ENCODE measurements at regions not wholly inside any gene's neighbourhood (a gene's known extent, or its start where the extent isn't known, plus 50 kb on each side); places are given as distances from the start of the nearest gene placed in this dataset.

DNA sequence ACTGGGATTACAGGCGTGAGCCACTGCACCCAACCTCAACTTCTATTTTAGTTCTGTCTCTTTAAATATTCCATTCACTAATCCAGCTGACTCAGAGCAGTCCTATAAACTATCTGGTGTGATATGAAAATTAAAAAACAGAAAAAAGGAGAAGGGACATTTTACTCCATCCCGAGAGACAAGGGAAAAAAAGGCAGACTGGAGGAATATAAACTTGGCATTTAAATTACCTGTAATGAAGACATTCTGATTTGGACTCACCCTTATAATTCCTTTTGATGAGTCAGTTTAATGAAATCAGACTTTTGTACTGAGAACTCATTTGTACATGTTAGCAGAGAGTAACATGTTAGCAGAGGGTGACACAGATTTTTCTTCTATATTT is 74.8 kb upstream of the RIOK3 start:
- DNase-seq (ENCODE audit: missing footprints) (no peak), ATAC-seq (no peak)
- intact Hi-C loops (cut with DNase I) = loop anchor here (2.0 to 10.0 kb wide), 2 partner anchors 247 to 563 kb away; no protein-coding TSS in a partner anchor

DNA sequence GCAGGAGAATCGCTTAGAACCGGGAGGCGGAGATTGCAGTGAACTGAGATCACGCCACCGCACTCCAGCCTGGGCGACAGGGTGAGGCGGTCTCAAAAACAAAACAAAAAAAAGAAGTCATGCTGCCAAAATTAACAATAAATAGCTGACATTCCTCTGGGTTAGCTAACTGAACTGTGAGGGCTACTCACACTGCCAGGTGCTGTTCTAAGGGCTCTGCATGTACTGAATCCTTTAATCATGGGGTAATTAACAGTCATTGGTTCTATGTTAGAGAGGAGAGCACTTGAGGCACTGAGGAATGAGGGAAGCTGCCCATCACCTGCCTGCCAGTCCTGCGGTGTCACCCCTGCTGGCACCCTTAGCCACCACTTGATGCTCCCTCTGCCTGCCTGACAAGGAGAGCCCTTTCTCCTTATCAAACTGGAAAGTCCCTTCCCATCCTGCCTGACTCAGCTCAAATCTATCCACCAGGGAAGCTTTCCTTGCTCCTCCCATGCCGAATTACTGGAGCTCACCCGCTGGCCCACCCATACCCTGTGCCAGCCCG is 73.0 kb upstream of the RIOK3 start:
- no peak for DNase-seq (ENCODE audit: missing footprints)
- ATAC-seq = no peak
- intact Hi-C loops (cut with DNase I) = no loop called here

DNA sequence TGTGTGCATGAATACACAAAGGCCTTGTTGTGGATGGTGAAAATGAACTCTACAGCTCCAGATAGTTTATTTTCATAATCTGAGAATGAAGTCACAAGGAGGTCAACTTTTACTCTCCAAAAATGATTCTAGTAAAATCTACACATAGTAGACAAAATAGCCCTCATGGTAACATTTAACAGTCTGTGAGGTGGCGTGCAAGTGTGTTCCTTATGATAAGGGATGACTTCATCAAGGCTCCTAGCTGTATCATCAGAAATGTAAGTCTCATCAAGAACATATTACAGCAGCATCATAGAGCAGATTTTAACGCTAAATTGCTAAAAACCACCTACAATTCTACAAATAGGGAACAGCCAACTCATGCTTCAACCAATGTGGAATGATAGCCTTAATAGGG is 72.3 kb upstream of the RIOK3 start:
- intact Hi-C loops (cut with DNase I) = no loop called here
- DNase-seq (ENCODE audit: missing footprints) (no peak), ATAC-seq (no peak)

DNA sequence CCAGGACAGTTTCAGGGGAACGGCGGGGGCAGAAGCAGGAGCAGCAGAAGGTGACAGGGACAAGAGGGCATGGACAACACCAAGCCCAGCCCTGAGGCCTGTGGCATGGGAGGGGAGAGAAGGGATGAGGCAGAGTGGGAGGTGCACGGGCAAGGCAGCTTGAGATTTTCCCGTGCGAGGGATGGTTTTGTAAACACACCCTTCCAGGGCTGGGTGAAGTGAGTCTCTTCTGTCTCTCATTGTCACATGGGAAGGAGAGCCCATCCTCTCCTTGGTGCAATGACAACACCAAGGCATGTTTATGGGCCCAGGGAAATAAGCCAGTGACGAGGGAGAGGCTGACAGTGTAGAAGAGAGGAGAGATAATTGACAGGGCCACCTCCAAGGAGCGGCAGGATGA is 69.6 kb upstream of the RIOK3 start:
- intact Hi-C loops (cut with DNase I) = no loop called here
- ATAC-seq (no peak), DNase-seq (ENCODE audit: missing footprints) (no peak)

DNA sequence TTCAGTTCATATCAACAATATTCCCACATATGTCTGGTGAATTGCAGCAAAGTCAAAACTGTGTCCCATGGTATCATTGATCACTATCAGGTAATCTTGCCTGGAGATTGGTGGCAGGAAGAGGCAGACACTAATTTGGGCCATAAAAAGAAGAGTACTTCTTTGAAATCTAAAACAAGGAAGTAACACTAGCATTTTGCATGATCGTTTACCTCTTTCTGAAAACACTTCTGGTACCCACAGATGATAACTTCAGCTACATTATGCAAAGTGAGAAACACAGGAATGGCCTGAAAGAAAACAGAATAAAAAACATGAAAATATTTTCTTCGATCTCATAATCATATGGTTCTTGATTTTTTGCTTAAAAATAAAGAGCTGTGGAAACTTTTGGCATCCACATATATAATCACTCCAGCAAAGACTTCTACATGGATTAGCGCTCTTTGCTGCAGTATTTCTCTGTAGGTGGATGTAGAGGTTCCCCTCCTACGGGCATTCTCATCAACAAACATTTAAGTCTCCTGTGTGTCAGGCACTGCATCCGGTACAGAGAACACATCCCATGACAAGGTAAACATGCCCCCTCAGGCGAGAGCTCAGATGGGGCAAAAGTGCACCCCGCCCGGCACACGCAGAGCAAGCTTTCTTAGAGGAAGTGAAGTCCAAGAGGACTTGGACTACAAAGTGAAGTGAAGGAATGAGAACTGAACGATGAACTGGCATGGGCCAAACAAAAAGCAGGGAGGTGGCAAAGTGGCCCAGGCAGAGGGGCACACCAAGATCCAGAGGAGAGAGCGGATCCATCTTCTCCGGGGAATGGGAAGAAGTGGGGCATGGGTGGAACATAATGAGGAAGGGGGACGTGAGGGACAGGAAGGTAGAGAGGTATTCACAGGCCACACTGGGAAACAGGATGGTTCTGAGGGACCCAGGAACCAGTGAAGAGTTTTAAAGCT is 68.0 kb upstream of the RIOK3 start:
- ATAC-seq (no peak), DNase-seq (ENCODE audit: missing footprints) (no peak)
- intact Hi-C loops (cut with DNase I) = no loop called here

DNA sequence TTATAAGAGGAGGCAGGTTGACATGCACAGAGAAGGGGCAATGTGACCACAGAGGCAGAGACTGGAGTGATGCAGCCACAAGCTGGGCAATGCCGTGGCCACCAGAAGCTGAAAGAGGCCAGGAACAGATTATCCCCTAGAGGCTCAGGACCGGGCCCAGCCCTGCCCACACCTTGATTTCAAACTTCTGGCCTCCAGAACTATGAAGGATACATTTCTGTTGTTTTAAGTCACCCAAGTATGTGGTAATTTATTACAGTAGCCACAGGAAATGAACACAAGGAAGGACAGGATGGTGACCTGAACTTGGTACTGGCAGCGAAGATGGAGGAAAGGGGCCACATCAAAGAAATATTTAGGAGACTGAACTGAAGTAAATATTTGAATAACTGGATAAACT is 66.8 kb upstream of the RIOK3 start:
- intact Hi-C loops (cut with DNase I) = no loop called here
- no peak for DNase-seq (ENCODE audit: missing footprints)
- no peak for ATAC-seq

DNA sequence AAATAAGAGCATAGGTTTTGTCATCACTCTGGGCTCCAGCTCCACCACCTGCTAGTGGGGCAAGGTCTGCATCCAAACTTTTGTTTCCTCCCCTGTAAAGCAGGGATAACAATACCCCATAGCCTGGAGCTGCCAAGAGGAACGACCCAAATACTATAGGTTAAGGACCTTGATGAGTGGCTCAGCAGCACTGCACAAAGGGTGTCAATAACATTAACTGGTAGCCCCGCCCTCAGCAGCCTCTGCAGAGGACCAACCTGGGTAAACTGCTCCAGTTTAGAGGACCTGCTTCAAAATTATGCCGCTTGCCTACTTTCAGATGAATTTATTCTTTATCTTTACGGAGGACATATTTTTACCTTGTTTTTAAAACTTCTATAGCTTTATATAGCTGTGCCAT is 65.8 kb upstream of the RIOK3 start:
- intact Hi-C loops (cut with DNase I) = no loop called here
- ATAC-seq (no peak), DNase-seq (ENCODE audit: missing footprints) (no peak)

DNA sequence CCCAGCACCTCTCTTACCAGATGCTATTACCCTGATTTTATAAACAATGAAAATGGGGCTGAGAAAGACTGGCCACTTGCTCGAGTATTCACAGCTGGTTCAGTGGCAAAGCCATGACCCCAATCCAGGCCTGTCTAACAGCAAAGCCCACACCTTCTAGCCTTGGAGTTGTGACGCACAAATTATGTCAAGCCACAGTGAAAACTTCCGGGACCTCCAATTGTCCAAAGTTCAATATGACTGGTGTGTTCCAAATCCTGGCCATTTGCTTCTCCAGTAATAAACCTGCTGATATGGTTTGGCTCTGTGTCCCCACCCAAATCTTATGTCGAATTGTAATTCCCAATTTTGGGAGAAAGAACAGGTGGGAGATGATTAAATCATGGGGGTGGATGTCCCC is 64.7 kb upstream of the RIOK3 start:
- intact Hi-C loops (cut with DNase I) = no loop called here
- no peak for DNase-seq (ENCODE audit: missing footprints)

DNA sequence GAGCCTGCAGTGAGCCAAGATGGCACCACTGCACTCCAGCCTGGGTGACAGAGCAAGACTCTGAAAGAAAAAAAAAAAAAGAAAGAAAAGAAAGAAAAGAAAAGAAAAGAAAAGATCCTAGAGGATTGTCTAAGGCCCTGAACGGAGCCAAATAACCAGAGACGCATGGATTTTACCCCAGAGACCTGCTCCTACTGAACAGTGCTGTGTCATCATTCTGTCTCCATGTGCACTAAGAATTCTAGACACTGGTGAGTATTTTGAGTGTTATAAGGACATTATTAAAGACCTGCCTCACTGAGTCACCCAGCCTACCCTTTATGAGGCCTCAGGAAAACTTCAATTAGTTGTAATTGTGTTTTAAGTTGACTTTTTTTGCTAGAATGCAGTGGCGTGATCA is 61.9 kb upstream of the RIOK3 start:
- ATAC-seq (no peak), DNase-seq (ENCODE audit: missing footprints) (no peak)
- intact Hi-C loops (cut with DNase I) = no loop called here

More for the DNA sequence above, 64.7 kb upstream of the RIOK3 start:
- no peak for ATAC-seq

DNA sequence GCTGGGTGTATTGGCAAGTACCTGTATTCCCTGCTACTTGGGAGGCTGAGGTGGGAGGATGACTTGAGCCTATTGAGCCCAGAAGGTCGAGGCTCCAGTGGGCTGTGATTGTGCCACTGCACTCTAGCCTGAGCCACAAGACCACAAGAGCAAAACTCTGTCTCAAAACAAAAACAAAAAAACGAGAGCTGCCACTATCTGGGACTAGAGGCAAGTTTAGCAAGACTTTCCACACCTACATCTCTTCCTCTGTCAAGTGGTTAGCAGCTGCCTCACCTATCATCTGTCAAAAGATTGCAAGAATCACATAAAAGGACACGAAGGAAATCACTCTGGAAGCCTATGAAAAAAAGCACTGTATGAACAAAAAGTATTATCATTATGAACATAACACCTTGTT is 55.2 kb upstream of the RIOK3 start:
- ATAC-seq = no peak
- intact Hi-C loops (cut with DNase I) = no loop called here

DNA sequence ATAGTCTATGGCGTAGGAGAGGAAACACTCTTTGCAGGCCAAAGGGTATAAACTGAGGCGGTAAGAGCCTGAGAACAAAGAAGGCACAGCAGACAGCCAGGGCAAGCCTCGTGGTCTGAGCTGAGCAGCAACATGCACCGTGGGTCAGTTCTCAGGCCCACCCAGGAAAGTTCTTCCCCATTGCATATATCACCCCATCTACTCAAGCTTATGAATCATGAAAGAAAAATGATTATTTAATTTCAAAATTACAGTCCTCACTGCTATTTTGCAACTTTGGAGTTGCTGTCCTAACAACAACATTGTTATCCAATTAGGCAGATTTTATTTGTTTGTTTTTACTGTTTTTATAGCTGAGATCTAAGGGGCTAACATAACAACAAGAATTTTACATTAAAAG is 54.7 kb upstream of the RIOK3 start:
- intact Hi-C loops (cut with DNase I) = no loop called here
- DNase-seq (ENCODE audit: missing footprints) (no peak), ATAC-seq (no peak)

More for the DNA sequence above, 55.2 kb upstream of the RIOK3 start:
- no peak for DNase-seq (ENCODE audit: missing footprints)

DNA sequence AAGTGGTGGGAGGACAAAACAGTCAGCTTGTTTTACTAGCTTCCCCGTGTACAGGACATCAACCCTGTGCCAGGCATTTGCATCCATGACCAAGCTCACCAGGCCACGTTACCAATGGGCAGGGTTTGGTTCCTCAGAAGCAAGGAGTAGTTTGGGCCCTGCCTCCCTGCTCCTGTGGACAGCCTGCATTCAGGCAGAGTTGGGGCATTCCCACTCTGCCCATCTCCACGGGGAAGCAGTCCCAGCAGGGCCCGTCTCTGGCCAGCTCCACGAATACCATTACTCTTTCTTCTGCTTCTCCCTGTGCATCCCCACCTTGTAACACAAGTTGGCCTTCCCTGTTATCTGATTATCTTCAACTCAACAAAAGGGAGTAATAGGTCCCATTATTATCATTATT is 54.0 kb upstream of the RIOK3 start:
- ATAC-seq (no peak), DNase-seq (ENCODE audit: missing footprints) (no peak)
- intact Hi-C loops (cut with DNase I) = no loop called here

DNA sequence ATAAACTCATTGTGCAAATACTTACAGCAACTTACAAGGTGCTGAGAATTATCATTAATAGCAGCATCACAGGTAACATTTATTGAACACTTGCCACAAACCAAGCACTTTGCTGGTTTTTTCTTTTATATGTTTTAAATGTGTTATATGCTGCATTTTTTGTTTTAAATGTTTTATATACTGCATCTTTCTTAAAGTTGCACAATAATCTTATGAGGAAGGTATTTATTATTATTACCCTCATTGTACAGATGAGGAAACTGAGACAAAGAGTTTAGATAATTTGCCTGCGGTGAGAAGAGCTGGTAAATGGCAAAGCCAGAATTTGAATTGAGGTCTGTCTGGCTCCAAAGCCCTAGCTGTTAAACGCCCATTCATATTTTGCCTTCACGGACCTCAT is 52.2 kb upstream of the RIOK3 start:
- ATAC-seq = no peak
- DNase-seq (ENCODE audit: missing footprints) = no peak
- intact Hi-C loops (cut with DNase I) = no loop called here

DNA sequence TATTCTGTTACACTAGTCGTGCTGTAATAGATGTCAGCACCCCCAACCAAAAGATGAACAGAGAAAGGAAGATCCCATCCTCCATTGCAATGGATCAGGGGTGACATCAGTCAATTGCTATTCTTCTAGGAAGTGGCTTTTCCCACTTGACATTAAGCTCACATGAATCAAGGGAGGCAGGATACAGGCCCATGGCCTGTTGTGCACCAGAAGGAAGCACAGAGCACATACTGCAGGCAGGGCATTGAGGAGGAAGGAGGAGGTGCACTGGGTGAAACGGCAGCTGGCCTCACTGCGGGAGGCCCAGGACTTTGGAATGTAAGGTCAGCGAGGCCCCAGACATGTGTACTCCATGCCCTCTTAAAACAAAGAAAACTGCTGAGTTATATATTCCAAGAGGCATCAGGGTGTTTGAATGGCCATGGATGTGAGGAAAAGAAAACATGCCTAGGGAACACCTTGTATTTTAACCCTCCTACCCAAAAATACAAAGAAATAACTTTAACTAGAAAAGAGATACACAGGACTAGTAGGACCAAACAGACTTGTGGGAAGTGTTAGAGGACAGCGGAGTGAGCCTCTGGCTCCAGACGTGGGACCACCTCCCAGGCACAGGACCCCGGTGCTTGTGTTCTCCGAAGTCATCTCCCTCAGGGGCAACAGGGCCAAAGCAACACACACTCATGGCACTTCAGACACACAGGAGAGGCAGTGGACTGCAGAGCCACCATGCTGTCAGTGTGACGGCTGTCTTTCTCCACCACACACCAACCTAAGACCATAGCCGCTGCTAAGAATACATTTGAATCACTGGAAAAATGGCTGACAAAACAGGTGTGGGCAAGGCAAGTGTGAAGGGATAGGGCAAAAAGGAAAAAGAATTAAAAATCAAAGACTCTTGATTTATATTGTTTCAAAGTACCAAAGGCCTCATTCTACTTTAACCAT is 51.4 kb upstream of the RIOK3 start:
- no peak for ATAC-seq
- DNase-seq (ENCODE audit: missing footprints) = no peak
- intact Hi-C loops (cut with DNase I) = no loop called here

Measured in Right ventricle myocardium inferior (tissue), 1 donor.